GM19043 (cell line): ENCODE measurements at regions not wholly inside any gene's neighbourhood (a gene's known extent, or its start where the extent isn't known, plus 50 kb on each side); places are given as distances from the start of the nearest gene placed in this dataset.

Experiments used
- ATAC-seq: cut with Tn5 transposase; IDR thresholded peaks from one replicate; pipeline ENCODE4 v1.9.1; 2021; ENCODE audit warnings: low read depth; ENCODE audit not compliant: unreplicated experiment

DNA sequence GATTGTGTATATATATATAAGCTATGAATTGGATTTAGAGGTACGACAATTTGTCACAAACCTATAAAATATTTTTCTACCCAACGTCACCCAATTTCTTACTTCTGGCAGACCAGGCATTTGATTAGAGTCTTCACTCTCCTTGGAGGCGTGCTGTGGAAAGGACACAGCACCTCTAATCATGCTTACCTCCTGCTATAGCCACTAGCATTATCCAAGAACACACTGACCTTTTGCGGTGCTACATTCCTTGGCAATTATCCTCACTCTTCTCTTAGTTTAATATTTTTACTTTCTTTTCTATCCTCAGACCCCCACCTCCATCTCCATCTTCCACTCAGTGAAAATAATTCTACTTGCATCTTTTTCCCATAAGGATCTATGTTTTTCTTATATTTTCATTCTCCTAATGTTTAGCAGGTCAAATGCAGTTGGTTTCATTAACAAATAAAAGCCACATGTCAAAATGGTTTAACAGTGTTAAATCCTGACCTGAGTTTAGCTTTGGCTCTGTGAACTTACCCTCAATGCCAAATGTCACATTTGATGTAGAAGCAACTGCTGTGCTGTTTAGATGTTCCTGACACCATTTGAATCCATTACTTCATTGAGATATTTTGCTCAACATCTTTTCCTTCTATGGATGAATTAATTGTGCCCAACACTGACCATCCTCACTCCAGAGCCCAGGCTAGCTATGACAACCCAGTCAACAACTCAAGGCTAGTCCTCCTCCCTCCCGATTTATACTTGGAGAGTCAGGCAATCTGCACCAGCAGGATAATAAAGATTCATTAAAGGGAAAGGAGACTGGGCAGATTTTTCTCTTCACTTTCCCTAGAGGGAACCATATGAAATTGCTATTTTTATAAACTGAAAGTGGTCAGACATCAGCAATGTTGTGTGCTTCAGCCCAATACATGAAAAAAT is 240.5 kb downstream of the MREG start:
- ATAC-seq = no peak

DNA sequence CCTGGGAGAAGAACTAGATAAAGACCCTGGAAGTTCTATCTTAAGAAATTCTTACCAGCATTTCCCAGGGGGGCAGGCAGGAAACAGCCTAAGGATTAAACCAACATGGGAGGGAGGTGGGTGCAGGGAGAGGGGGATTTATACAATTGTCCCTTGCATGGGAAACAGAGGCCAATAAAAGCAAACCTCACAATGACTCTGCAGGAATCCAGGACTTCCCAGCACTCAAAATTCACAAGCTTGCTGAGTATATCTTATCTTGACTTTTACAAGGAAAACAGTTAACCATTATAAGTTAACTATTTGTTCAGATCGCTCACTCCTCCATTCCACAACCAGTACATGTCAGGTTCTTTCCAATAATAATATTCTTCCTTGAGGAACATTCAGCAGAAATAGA is 241.3 kb downstream of the MREG start:
- no peak for ATAC-seq

DNA sequence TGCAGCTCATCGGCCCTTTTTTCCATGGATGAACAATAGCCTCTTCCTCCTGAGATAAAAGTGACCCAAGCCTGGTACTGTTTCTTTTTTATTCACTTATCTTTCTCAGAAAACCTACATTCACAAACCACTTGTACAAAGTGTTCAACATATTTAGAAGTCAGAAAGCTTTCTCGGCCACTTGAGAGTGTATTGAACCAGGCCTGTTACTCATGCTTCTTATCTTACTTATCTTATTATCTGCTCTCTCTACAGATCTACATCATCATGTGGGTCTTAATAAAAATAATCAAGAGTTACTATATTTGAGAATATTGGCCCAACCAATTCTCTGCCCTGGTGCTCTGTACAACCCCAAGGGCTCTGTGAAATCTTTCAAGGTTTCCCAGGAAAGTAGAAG is 242.1 kb downstream of the MREG start:
- no peak for ATAC-seq

DNA sequence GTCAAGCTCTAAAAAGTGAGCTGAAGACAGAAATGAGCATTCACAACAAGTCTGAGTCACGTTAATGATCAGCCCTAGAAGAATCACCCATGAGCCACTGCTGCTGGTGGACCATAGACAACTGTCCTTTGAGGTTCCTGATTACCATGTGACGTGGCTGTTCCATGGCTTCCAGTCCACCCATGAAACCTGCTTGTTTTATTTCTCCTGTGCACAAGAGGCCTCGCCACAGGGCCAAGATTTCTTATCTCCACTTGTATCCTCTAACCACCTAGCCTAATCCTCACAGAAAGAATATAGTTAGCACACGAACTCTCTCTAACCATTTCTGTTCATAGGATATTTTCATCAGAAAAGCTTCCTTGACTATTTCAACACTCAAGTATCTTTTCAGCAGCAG is 242.7 kb downstream of the MREG start:
- no peak for ATAC-seq

DNA sequence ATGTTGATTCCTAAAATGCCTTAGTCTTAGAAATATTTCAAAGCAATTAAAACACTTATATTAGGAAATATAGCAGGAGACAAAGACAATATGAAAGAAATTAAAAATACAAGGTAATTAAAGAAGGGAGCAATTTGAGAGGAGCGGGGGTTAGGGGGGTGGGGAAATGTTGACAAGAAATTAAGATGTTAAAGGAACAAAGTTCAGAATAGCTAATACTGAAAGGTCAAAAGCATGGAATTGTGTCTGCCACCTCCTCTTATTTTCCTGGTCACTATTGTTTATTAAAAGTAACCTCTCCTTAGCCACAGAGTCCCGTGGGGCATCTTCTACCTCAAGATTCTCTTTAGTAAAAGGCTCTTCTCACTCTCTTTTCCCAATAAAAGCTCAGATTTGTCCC is 244.1 kb downstream of the MREG start:
- ATAC-seq = no peak

DNA sequence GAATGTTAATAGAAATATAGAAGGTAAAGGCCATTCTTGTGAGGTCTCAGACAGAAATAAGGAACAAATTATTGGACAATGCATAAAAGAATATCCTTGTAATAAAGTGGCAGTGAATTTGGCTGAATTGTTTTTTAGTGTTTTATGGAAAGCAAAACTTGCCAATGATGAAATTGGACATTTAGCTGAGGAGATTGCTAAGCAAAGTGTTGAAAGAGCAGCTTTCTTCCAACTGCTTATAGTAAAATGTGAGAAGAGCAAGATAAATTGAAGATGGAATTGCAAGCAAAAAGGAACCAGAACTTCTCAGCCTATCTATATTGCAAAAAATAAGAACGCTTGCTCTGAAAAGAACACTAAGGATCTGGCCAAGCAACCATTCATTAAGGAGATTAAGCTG is 245.7 kb downstream of the MREG start:
- ATAC-seq = no peak

DNA sequence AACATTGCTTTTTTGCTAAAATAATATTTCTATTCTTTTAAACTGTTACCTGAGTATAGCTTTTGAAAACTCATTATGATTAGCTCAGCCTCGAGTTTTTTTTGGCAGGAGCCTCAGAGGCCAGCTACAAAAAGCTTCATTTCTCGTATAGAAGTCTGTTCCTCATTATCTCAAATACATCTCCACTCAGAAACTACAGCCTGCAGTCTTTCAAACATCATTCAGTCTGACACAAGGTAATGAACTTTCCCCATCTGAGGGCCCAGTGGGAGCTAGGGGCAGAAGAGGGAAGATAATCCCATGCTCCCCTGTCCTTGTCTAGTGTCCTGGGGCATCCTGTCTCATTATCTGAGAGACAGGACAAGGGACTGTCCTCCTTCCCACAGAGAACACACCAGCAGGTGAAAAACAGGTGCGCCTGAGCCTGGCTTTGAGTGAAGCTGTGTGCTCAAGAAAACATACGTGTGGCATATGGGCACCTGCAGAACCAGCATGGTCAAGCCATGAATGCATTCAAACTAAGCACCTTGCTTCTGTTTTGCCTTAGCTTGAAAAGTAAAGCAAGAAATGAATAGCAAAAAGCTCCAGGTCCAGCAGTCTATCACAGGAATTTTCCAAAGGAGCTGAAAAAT is 247.5 kb downstream of the MREG start:
- no peak for ATAC-seq

DNA sequence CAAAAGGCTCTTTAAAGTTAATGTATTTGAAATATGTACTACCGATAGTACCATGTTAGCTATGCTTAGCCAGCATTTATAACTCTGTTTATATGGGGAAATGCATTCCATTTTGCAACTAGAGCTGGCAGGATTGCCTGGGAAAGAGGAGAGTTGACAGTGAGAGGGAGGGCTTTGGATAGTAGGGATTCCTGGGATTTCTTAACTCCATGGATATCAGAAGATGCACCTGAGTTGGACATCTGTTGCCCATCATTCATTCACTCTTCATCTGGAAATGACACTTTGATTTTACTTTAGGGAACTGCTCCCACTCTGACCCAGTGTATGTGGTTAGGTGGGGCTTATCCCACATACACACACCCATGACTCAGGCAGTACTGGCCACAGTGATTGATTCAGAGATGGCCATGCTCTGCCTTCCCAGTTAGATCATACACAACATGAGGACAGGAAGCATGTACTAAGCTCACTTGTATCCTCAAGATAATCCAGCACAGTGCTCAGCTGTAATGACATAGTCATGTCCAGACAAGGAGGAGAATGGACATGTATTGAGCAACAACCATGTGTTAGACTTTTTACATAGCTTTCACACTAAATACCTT is 248.8 kb downstream of the MREG start:
- ATAC-seq = no peak

DNA sequence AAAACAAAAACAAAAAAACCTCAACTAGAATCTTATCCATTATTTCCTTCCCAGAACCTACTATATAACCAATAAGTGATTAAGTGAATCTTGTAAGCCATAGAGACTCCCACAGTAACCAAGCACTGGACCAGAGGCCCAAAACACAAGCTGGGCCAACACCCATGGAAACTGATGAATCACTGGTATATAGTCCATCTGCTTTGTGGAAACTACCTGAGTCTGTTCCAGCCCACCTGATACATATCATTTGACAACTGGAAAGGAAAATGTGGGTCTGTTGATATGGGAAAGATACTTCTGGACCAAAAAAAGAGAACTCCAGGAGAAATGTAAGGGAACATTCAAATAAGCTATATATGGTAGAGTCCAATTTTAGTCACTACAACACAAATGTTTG is 252.8 kb downstream of the MREG start:
- ATAC-seq = no peak

DNA sequence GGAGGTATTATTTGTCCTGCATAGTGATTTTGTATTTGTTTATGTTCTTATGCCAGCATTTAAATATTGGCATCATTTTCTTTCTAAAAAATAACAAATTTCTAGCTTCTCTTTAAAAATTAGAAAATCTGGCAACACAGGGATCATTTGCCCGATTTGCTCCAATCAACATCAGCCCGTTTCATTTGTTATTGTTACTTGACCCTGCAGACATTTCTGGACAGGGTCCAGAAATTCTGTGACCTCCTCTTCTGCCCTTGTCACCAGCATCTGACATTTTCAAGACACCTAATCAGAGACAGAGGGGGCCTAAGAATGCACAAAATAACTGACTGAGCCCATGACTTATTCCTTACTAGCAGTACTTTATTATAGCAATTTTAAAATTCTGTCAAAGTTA is 253.3 kb downstream of the MREG start:
- ATAC-seq = no peak

DNA sequence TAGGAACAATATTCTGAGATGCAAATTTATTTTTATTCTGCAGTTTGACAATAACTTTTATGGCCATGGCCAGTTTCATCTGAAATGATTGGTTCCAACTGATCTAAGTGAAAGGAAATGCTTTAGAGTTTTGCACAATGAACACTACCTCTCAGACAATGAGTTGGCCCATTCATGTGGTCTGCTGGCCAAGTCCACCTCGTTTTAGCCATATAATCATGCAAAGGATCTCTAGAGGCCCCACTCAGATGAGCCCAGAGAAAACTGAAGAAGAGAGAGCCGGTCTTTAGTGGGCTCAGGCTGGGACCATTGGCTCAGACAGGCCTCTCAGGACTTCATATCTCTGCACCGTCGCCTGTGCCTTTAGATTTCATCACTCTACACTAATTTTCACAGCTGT is 254.7 kb downstream of the MREG start:
- ATAC-seq = no peak

DNA sequence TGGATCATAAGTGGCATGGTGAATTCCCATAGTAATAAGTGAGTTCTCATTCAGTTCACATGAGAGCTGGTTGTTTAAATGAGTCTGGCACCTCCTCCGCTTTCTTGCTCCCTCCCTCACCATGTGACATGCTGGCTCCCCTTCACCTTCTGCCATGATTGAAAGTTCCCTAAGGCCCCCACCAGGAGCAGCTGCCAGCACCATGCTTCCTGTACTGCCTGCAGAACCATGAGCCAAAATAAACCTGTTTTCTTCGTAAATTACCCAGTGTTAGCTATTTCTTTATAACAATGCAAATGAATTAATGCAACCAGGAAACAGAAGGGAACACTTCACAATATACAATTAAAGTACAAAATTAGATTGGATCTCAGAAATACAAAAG is 257.0 kb downstream of the MREG start:
- ATAC-seq = no peak

DNA sequence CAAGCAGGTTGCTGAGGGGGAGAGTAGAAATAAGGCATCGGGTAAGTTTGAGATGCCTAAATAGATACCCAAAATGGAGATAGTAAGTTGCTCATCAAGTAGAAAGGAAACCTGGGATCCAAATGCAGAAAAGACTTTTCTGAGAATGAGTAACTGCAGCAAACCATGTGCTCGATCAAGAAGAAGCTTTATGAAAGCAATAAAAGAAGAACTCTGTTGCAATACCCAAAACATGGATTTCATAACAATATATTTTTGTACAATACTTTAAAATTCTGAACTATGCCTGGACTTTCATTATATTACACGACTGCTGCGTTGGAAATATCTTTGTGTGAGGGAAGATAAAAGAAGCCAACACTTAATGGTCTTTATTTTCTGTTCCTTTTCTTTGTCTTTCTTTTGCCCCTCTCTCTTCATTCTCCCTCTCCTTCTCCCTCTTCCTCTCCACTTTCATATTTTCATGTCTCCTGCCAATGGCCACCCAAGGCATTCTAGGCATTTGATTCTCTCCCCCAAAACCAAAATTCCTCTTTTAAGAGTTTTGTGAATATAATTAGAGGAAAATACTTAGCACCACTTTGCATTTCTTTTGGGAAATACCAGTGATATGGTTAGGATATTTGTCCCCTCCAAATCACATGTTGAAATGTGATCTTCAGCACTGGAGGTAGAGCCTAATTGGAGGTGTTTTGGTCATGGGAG is 257.6 kb downstream of the MREG start:
- no peak for ATAC-seq

DNA sequence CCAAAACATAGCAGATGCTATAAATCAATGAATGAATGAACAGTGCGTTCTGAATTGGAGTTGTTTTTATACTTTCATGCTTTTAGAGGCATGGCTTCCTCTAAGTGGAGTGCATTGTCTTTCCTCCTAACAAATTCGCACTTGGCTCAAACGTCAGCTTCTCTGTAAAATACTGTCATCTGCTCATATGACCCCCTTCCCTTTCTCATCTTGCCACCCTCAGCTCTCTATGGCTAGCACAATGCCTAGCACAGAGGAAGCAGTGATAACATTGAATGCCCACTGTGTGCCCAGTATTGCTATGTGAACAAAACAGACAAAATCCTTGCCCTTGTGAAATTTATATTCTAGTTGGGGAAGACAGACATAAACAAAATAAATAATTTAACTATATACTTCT is 258.8 kb downstream of the MREG start:
- no peak for ATAC-seq

DNA sequence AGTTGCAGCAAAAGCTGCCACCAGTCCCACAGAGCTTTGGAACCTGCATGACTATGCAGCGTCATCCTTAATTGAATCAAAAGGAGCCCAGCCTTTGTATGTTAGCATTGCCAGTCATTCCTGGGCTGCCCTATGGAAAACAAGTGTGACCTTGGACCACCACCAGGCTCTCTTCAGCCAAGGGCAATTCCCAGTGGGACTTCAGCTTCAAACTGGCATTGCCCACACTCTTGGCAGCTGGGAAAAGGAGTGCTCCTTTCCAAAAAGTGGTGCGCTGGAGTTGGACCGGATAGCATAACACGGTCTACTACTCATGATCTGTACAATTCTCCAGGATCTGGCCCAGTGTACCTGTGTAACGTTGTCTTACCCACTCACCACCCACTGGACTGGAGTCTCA is 259.5 kb downstream of the MREG start:
- no peak for ATAC-seq

DNA sequence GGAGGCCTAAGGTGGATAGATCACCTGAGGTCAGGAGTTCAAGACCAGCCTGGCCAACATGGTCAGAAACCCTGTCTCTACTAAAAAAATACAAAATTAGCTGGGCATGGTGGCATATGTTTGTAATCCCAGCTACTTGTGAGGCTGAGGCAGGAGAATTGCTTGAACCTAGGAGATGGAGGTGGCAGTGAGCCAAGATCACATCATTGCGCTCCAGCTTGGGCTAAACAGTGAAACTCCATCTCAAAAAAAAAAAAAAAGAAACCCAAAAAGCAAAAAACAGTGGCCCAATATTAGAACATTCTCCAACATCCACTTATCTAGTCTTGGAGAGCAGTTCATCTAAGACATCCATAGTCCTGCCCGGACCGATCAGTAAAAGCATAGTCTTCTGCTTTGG is 260.4 kb downstream of the MREG start:
- no peak for ATAC-seq

DNA sequence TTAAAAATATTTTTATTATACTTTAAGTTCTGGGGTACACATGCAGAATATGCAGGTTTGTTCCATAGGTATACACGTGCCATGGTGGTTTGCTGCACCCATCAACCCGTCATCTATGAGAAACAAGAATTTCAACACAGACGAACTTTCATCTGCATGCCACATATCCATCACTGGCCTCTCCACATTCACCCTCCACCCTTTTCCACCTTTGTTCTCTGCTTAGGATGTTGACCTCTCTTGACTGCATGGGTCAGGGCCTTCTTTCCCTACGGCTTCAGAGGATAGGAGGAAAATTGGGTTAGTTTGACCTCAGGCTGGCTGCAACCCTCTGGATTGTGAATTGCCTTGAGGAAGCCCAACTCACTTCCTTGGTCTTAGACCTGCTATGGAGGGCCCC is 260.9 kb downstream of the MREG start:
- ATAC-seq = no peak

DNA sequence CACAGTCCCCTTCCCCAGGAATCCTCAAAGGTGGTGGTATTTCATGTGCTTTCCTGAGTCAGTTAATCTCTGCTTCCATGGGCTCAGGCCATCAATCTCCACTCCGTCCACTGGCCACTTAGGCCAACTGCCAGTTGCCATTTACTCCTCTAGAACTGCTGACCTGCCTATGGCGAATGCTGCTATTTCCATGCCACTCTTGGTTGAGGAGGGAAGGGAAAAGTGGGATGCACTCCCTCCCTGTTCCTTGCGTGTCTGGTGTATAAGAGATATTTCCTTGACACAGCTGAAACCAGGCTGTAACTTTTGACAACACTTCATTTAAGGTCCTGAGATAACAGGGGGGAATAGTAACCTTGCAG is 261.5 kb downstream of the MREG start:
- ATAC-seq = no peak

DNA sequence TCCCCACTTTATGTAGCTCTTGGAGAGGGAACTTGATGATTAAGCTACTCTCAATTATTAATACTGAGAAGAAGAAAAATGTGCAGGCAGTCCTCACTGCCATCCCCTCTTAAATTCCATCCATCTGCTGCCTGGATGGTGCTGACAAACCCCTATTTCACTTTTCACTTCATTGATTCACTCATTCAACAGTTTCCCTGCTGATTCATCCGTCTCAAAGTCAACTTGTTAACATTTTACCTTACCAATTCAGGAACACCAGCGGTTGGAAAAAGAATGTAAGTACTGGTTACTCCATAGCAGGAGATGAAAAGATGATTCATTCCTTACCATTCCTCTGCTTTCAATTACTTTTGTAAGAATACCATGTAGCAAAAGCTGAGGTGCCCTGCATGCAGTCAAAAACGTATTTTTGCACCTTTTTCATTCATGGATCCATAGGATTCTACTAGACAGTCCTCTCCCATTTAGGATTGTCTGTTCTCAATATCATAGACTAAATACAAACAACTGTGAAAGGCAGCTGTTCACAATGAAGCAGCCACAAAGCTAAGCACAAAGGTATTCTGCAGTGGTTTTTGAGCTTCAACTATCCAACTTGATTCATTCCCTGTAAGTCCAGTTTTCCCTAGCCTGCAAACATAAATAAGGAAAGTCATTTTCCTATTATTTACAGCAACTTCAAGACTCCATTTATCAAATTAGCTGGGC is 262.0 kb downstream of the MREG start:
- ATAC-seq = no peak

DNA sequence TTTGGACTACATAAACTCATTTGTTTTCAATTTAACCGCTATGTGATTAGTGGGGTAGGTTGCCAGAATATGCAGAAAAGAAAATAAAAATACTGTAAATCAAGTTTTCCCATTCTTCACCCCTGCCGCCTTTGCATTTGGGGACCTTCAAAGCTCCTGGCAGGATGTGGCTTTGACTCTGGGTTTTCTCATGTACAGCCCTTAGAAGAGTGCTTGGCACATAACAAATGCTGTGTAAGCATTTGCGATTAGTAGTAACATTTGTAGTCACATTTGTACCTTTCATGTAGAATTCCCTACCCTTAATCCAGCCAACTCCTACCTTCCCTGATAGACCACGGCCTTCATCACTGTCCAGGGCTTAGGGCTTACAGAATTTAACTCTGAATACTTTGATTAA is 262.6 kb downstream of the MREG start:
- ATAC-seq = no peak
